Brain microvascular endothelial cell (primary cell): ENCODE measurements at regions not wholly inside any gene's neighbourhood (a gene's known extent, or its start where the extent isn't known, plus 50 kb on each side); places are given as distances from the start of the nearest gene placed in this dataset.
"Not testable (repeated sequence)": the region's sequence is repeated elsewhere in the genome, so short reads cannot be mapped to it uniquely, and the experiment has no call there.

Source experiments
- DNase-seq: peaks from one replicate; pipeline ENCODE4 v3.0.0-alpha.2; 2020
- H3K27ac ChIP-seq: fragments of 250-450 bp; sonication (Bioruptor Pico); 2 replicates; pipeline ENCODE4 v1.5.1; 2020; ENCODE audit warnings: mild to moderate bottlenecking, moderate library complexity
- H3K27me3 ChIP-seq: fragments of 250-450 bp; sonication (Bioruptor Pico); replicated peaks from 2 replicates; pipeline ENCODE4 v1.5.1; 2020; ENCODE audit warnings: mild to moderate bottlenecking
- H3K36me3 ChIP-seq: fragments of 250-450 bp; sonication (Bioruptor Pico); replicated peaks from 2 replicates; pipeline ENCODE4 v1.5.1; 2020; ENCODE audit warnings: mild to moderate bottlenecking
- H3K4me3 ChIP-seq: 2 replicates; pipeline ENCODE4 v1.5.1; 2011; ENCODE audit warnings: low read depth, mild to moderate bottlenecking, control low read depth, low read length, moderate library complexity
- CTCF ChIP-seq: IDR thresholded peaks from 2 replicates; pipeline ENCODE4 v1.5.1; 2011; ENCODE audit warnings: low read depth, mild to moderate bottlenecking, moderate library complexity, low read length, control low read depth, inconsistent platforms; ENCODE audit errors: missing control alignments
- in situ Hi-C: cut with HindIII; loops from 2 replicates; pipeline ENCODE4 v1.10.0; 2017; ENCODE audit warnings: low sequenced_read_pairs, low pct_ligation_motif_present

DNA sequence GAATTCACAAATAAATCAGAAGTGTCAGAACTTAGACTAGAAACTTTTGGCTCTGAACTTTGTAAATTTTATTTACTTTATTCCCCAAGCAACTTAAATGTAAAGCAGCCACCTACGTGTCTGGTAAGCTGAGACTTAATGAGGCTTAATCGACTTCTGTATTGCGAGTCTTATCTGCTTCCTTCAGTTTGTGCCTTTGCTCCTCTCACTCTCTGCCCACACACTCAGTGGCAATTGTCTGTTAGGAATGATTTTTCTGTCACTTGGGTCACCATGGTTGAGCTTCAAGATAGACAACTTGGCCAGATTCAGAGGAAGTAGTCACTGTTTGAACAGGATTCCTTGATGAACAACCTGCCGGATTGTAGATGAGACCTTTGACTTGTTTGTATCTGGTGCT lies 691.4 kb upstream of the FSHR start:
- Histone ChIP-seq H3K27me3 (no peaks in the 10 kb centered on the region), H3K4me3 (no peak overlapping the region), H3K36me3 (no peaks in the 10 kb centered on the region), H3K27ac (no peak overlapping the region)
- in situ Hi-C loops = no loop called here
- DNase-seq = no peak
- no peak for TF ChIP-seq CTCF

DNA sequence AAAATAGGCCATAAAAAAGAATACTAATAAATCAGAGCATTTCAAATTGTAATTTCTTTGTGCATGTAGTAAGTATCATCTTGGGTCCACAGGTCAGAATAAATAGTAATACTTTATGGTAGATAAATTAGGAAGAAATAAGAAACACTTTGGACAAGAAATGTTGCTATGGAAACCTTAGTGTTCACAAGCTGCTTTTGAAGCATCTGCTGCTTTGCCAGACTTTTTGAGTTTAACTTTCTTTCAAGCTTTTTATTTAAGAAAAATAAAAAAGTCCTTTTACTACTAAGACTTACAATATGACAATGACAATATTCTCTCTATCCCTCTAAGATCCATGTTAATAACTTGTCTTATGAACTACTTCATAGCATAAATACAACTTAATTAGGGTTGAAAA lies 690.7 kb upstream of the FSHR start:
- in situ Hi-C loops = no loop called here
- Histone ChIP-seq H3K4me3 (no peak overlapping the region), H3K27me3 (no peaks in the 10 kb centered on the region), H3K36me3 (no peaks in the 10 kb centered on the region), H3K27ac (no peak overlapping the region)
- no peak for TF ChIP-seq CTCF
- no peak for DNase-seq

DNA sequence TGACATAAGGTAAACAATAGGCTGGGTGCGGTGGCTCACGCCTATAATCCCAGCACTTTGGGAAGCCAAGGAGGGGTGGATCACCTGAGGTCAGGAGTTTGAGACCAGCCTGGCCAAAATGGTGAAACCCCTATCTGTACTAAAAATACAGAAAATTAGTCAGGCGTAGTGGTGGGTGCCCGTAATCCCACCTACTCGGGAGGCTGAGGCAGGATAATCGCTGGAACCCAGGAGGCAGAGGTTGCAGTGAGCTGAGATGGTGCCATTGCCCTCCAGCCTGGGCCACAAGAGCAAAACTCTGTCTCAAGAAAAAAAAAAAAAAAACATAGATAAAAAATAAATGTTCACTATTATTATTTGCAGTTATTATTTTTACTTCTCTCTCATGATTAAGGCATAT lies 689.8 kb upstream of the FSHR start:
- H3K27ac ChIP-seq, in situ Hi-C loops, H3K4me3 ChIP-seq, H3K27me3 ChIP-seq, DNase-seq, H3K36me3 ChIP-seq: not testable (repeated sequence)

- no peak for TF ChIP-seq CTCF
- Histone ChIP-seq H3K27me3 (no peaks in the 10 kb centered on the region), H3K27ac (no peak overlapping the region), H3K36me3 (no peaks in the 10 kb centered on the region), H3K4me3 (no peak overlapping the region)
- in situ Hi-C loops = no loop called here
- no peak for DNase-seq
These were observed 689.0 kb upstream of the FSHR start for GRCh38 chr2:49843314-49843713.

- in situ Hi-C loops = no loop called here
- no peaks in the 10 kb centered on the region for H3K36me3 ChIP-seq
- no peak overlapping the region for H3K27ac ChIP-seq
- H3K27me3 ChIP-seq = no peaks in the 10 kb centered on the region
- TF ChIP-seq CTCF = no peak
- no peak overlapping the region for H3K4me3 ChIP-seq
- no peak for DNase-seq
These were observed 686.2 kb upstream of the FSHR start for GRCh38 chr2:49840428-49840975.

- H3K36me3 ChIP-seq = no peaks in the 10 kb centered on the region
- H3K27me3 ChIP-seq = no peaks in the 10 kb centered on the region
- TF ChIP-seq CTCF = no peak
- DNase-seq = no peak
- in situ Hi-C loops = no loop called here
- H3K27ac ChIP-seq = no peak overlapping the region
- no peak overlapping the region for H3K4me3 ChIP-seq
These were observed 685.5 kb upstream of the FSHR start for GRCh38 chr2:49839818-49840217.
